Activated CD8-positive, alpha-beta memory T cell treated with anti-CD3 and anti-CD28 coated beads for 4 hours (primary cell): ENCODE measurements at regions not wholly inside any gene's neighbourhood (a gene's known extent, or its start where the extent isn't known, plus 50 kb on each side); places are given as distances from the start of the nearest gene placed in this dataset.

Source experiments
- DNase-seq, 2 donors: peaks; one replicate each; pipeline ENCODE4 v3.0.0-alpha.2; 2020; ENCODE audit warnings: low read depth in 2 of 2

GRCh38 chr6:100137759-100138158 lies 143.7 kb upstream of the MCHR2 start:
- no peak for DNase-seq

GRCh38 chr6:100136590-100136989 lies 142.6 kb upstream of the MCHR2 start:
- DNase-seq = no peak

- no peak for DNase-seq
These were observed 142.0 kb upstream of the MCHR2 start for GRCh38 chr6:100135977-100136376.

GRCh38 chr6:100134703-100135102 lies 140.7 kb upstream of the MCHR2 start:
- no peak for DNase-seq

GRCh38 chr6:100134297-100134696 lies 140.3 kb upstream of the MCHR2 start:
- no peak for DNase-seq

- DNase-seq = no peak
These were observed 138.0 kb upstream of the MCHR2 start for GRCh38 chr6:100132005-100132404.

- DNase-seq = no peak
These were observed 136.6 kb upstream of the MCHR2 start for GRCh38 chr6:100130630-100131029.

GRCh38 chr6:100126790-100127484 lies 132.9 kb upstream of the MCHR2 start:
- DNase-seq = no peak

- no peak for DNase-seq
These were observed 128.0 kb upstream of the MCHR2 start for GRCh38 chr6:100121854-100122609.

GRCh38 chr6:100119261-100119660 lies 125.2 kb upstream of the MCHR2 start:
- DNase-seq = no peak

- DNase-seq = no peak
These were observed 124.3 kb upstream of the MCHR2 start for GRCh38 chr6:100118301-100118700.

- DNase-seq = no peak
These were observed 123.7 kb upstream of the MCHR2 start for GRCh38 chr6:100117680-100118079.

- DNase-seq = no peak
These were observed 122.6 kb upstream of the MCHR2 start for GRCh38 chr6:100116411-100117194.

- no peak for DNase-seq
These were observed 121.5 kb upstream of the MCHR2 start for GRCh38 chr6:100115407-100116101.

GRCh38 chr6:100112855-100113508 lies 119.0 kb upstream of the MCHR2 start:
- DNase-seq = no peak

- no peak for DNase-seq
These were observed 112.0 kb upstream of the MCHR2 start for GRCh38 chr6:100105919-100106529.

GRCh38 chr6:100105138-100105537 lies 111.1 kb upstream of the MCHR2 start:
- DNase-seq = no peak

- no peak for DNase-seq
These were observed 109.9 kb upstream of the MCHR2 start for GRCh38 chr6:100103931-100104330.

GRCh38 chr6:100103194-100103593 lies 109.2 kb upstream of the MCHR2 start:
- no peak for DNase-seq

- DNase-seq = no peak
These were observed 107.6 kb upstream of the MCHR2 start for GRCh38 chr6:100101644-100102043.

GRCh38 chr6:100100776-100101175 lies 106.8 kb upstream of the MCHR2 start:
- DNase-seq = no peak
